K562 (cell line): ENCODE measurements at regions not wholly inside any gene's neighbourhood (a gene's known extent, or its start where the extent isn't known, plus 50 kb on each side); places are given as distances from the start of the nearest gene placed in this dataset.
A peak's percentile ranks its signal among the peaks of the same experiment; 100 is the strongest.

ENCODE experiments used
- ADNP ChIP-seq: fragments of 200-800 bp; sonication (Bioruptor generic); IDR thresholded peaks from 2 replicates; pipeline ENCODE4 v1.6.1; 2016; ENCODE audit warnings: missing genetic modification characterization, missing compliant biosample characterization
- ATF1 ChIP-seq, 2 experiments: fragments of 450-650 bp in 1 of 2; IDR thresholded peaks; 2 replicates each; pipeline ENCODE4 v1.6.1; 2016; ENCODE audit warnings: missing compliant biosample characterization in 1 of 2, missing genetic modification characterization in 1 of 2
- BHLHE40 ChIP-seq: IDR thresholded peaks from 2 replicates; pipeline ENCODE4 v1.6.1; 2011; ENCODE audit warnings: low read length, improper control_type of control experiment
- CBX5 ChIP-seq: IDR thresholded peaks from 2 replicates; pipeline ENCODE4 v1.6.1; 2014; ENCODE audit warnings: low read depth, borderline replicate concordance
- CREB1 ChIP-seq, 2 experiments: sonication (generic) in 1 of 2; formaldehyde crosslinking in 1 of 2; IDR thresholded peaks; 2 replicates each; pipeline versions ENCODE4 v1.6.1 to v1.8.0; 2012 to 2022; ENCODE audit warnings: inconsistent platforms in 1 of 2, mild to moderate bottlenecking in 1 of 2, missing genetic modification reagents in 1 of 2, moderate library complexity in 1 of 2
- DNMT1 ChIP-seq: fragments of 450-650 bp; IDR thresholded peaks from 2 replicates; pipeline ENCODE4 v1.6.1; 2016; ENCODE audit warnings: antibody characterized with exemption, mild to moderate bottlenecking
- EWSR1 ChIP-seq: fragments of 450-650 bp; IDR thresholded peaks from 2 replicates; pipeline ENCODE4 v1.6.1; 2018; ENCODE audit warnings: borderline replicate concordance, mild to moderate bottlenecking, low read depth, moderate library complexity; ENCODE audit not compliant: partially characterized antibody
- FOXO4 ChIP-seq: fragments of 450-650 bp; formaldehyde crosslinking; IDR thresholded peaks from 2 replicates; pipeline ENCODE4 v1.4.0; 2020; ENCODE audit warnings: mild to moderate bottlenecking, moderate library complexity
- HLTF ChIP-seq: fragments of 450-650 bp; IDR thresholded peaks from 2 replicates; pipeline ENCODE4 v1.6.1; 2016
- HMG20A ChIP-seq: fragments of 450-650 bp; formaldehyde crosslinking; conservative IDR thresholded peaks from 2 replicates; pipeline ENCODE4 v1.4.0; 2020; ENCODE audit warnings: mild to moderate bottlenecking, mixed read lengths
- HNRNPL ChIP-seq: fragments of 200-400 bp; formaldehyde crosslinking; IDR thresholded peaks from 2 replicates; pipeline ENCODE4 v1.6.1; 2017; ENCODE audit warnings: low read depth, mild to moderate bottlenecking, low read length
- JUND ChIP-seq, 2 experiments: IDR thresholded peaks; 2 replicates in 1 of 2; 3 replicates in 1 of 2; pipeline ENCODE4 v1.6.1; 2011; ENCODE audit warnings: borderline replicate concordance in 2 of 2, low read depth in 2 of 2, low read length in 2 of 2, improper control_type of control experiment in 1 of 2, missing biosample characterization in 1 of 2, missing genetic modification characterization in 1 of 2, missing genetic modification reagents in 1 of 2
- RFX7 ChIP-seq: fragments of 250-450 bp; sonication (Bioruptor Pico); IDR thresholded peaks from 2 replicates; pipeline ENCODE4 v1.5.1; 2021; ENCODE audit warnings: mild to moderate bottlenecking
- RNF219 ChIP-seq: fragments of 250-450 bp; sonication (Bioruptor Pico); IDR thresholded peaks from 2 replicates; pipeline ENCODE4 v1.5.0; 2022; ENCODE audit warnings: mild to moderate bottlenecking
- TGIF2 ChIP-seq: sonication (generic); formaldehyde crosslinking; IDR thresholded peaks from 2 replicates; pipeline ENCODE4 v1.8.1; 2022; ENCODE audit warnings: mild to moderate bottlenecking, missing genetic modification reagents, moderate library complexity
- ZC3H4 ChIP-seq: sonication (generic); formaldehyde crosslinking; IDR thresholded peaks from 2 replicates; pipeline ENCODE4 v1.9.0; 2021; ENCODE audit warnings: missing genetic modification reagents, borderline replicate concordance
- ZFP36 ChIP-seq: fragments of 150-350 bp; IDR thresholded peaks from 2 replicates; pipeline ENCODE4 v1.6.1; 2018; ENCODE audit warnings: low read length, low read depth; ENCODE audit not compliant: partially characterized antibody
- ZFP91 ChIP-seq: sonication (generic); formaldehyde crosslinking; IDR thresholded peaks from 2 replicates; pipeline ENCODE4 v1.8.0; 2022; ENCODE audit warnings: mild to moderate bottlenecking, missing genetic modification reagents
- ZKSCAN3 ChIP-seq: fragments of 250-450 bp; sonication (Bioruptor Pico); IDR thresholded peaks from 2 replicates; pipeline ENCODE4 v1.4.0; 2020
- ZNF324 ChIP-seq: fragments of 250-450 bp; sonication (Bioruptor Pico); IDR thresholded peaks from 2 replicates; pipeline ENCODE4 v1.4.0; 2020; ENCODE audit warnings: mild to moderate bottlenecking
- TF ChIP-seq, protein P1 (sequence below): sonication (generic); formaldehyde crosslinking; IDR thresholded peaks from 2 replicates; pipeline ENCODE4 v1.5.0; 2020; ENCODE audit warnings: missing genetic modification reagents

- TF ChIP-seq RNF219 (CRISPR knock-in tag) (no peak), HLTF (no peak), EWSR1 (no peak), CBX5 (no peak), HNRNPL (no peak), DNMT1 (no peak), JUND (IDR thresholded peaks at IDR 0.05; ENCODE audit: borderline replicate concordance, low read depth, low read length) (no peak), JUND (tag; IDR thresholded peaks at IDR 0.05; ENCODE audit: borderline replicate concordance, low read depth, low read length) (peak; percentile 58; the same call in 1 of the 3 replicates), BHLHE40 (no peak), ADNP (tag) (no peak), ZNF324 (no peak), ZFP91 (CRISPR knock-in tag) (no peak), TGIF2 (CRISPR knock-in tag) (no peak), CREB1 (IDR thresholded peaks at IDR 0.05) (no peak), CREB1 (CRISPR knock-in tag; IDR thresholded peaks at IDR 0.05) (no peak), ZFP36 (no peak), HMG20A (CRISPR knock-in tag) (no peak), FOXO4 (CRISPR knock-in tag) (no peak), RFX7 (CRISPR knock-in tag) (no peak), ZC3H4 (CRISPR knock-in tag) (no peak), ATF1 (CRISPR knock-in tag; IDR thresholded peaks at IDR 0.05) (no peak), ATF1 (tag; IDR thresholded peaks at IDR 0.05) (no peak), ZKSCAN3 (no peak)
- TF ChIP-seq, protein P1, sequence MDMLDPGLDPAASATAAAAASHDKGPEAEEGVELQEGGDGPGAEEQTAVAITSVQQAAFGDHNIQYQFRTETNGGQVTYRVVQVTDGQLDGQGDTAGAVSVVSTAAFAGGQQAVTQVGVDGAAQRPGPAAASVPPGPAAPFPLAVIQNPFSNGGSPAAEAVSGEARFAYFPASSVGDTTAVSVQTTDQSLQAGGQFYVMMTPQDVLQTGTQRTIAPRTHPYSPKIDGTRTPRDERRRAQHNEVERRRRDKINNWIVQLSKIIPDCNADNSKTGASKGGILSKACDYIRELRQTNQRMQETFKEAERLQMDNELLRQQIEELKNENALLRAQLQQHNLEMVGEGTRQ (CRISPR knock-in tag): peak; percentile 36; the same call in 1 of the 2 replicates
These were observed 139.3 kb upstream of the SHB start (continued) for GRCh38 chr9:38208206-38208901.
